ENCODE measurements at regions not wholly inside any gene's neighbourhood (a gene's known extent, or its start where the extent isn't known, plus 50 kb on each side); places are given as distances from the start of the nearest gene placed in this dataset.

GRCh38 chr2:66275984-66276383, 158.9 kb upstream of the MEIS1 start:
- TF ChIP-seq CTCF (IDR thresholded peaks at IDR 0.05; ENCODE audit: low read depth, low read length): no peak
- no peak for TF ChIP-seq POLR2A (IDR thresholded peaks at IDR 0.05; ENCODE audit: extremely low read depth, insufficient read length)
- no peak for TF ChIP-seq MAX (IDR thresholded peaks at IDR 0.05; ENCODE audit: low read depth, low read length)

Data from NB4 (cell line).